Adrenal gland (tissue), 9 donors: ENCODE measurements at regions not wholly inside any gene's neighbourhood (a gene's known extent, or its start where the extent isn't known, plus 50 kb on each side); places are given as distances from the start of the nearest gene placed in this dataset.
"Not testable (repeated sequence)": the region's sequence is repeated elsewhere in the genome, so short reads cannot be mapped to it uniquely, and the experiment has no call there.

Experiments
- DNase-seq, 7 donors: peaks; one replicate each; pipeline ENCODE4 v3.0.0-alpha.2; 2019 to 2020
- H3K27ac ChIP-seq, 5 donors: fragments of 200-600 bp; sonication (generic) in 4 of 5; 1 replicate in 3 of 5; 2 replicates in 2 of 5; pipeline versions ENCODE4 v1.5.1 to v1.8.0; 2016 to 2020; ENCODE audit warnings: mild to moderate bottlenecking in 1 of 5
- H3K27me3 ChIP-seq: fragments of 200-600 bp; 2 replicates; pipeline ENCODE4 v1.8.0; 2021
- H3K36me3 ChIP-seq, 2 donors: fragments of 200-600 bp; replicated peaks in 1 of 2; 1 replicate in 1 of 2; 2 replicates in 1 of 2; pipeline versions ENCODE4 v1.5.1 to v1.8.0; 2018 to 2022
- H3K4me1 ChIP-seq, 2 donors: fragments of 200-600 bp; replicated peaks in 1 of 2; 1 replicate in 1 of 2; 2 replicates in 1 of 2; pipeline versions ENCODE4 v1.5.1 to v1.8.0; 2018 to 2021
- H3K4me3 ChIP-seq, 4 donors: fragments of 200-600 bp; sonication (generic) in 3 of 4; one replicate each; pipeline ENCODE4 v1.5.1; 2016 to 2018
- H3K9me3 ChIP-seq, 3 donors: fragments of 200-600 bp; sonication (generic) in 1 of 3; replicated peaks in 1 of 3; 1 replicate in 2 of 3; 2 replicates in 1 of 3; pipeline versions ENCODE4 v1.5.1 to v1.8.0; 2016 to 2021
- POLR2A ChIP-seq, 2 donors: fragments of 450-650 bp; IDR thresholded peaks; one replicate each; pipeline ENCODE4 v1.6.1; 2017; ENCODE audit warnings: antibody characterized with exemption in 2 of 2, mild to moderate bottlenecking in 2 of 2, moderate library complexity in 1 of 2
- WGBS, 4 donors: extraction: QIAGEN DNeasy Blood & Tissue Kit in 2 of 4; methylation state at CpG; one replicate each; pipeline versions ENCODE4 v1.1.5 to v1.1.7; 2013 to 2017; 5-methylcytosine and 5-hydroxymethylcytosine counted together
- intact Hi-C, 2 donors: fragments of 100-400 bp; cut with DNase I; formaldehyde crosslinking; loops; one replicate each; pipeline versions ENCODE4 v1.14.1 to v1.15.0; 2022 to 2023
- TF ChIP-seq, protein P1 (sequence below), 6 experiments: fragments of 450-650 bp in 4 of 6; fragments of 200-600 bp in 2 of 6; sonication (generic) in 1 of 6; IDR thresholded peaks; 1 replicate in 5 of 6; 2 replicates in 1 of 6; pipeline versions ENCODE4 v1.5.1 to v1.8.0; 2016 to 2021; ENCODE audit warnings: antibody characterized with exemption in 6 of 6, mild to moderate bottlenecking in 2 of 6, moderate library complexity in 1 of 6
- donor health status: healthy with polysubstance abuse.
- donor health status: Bipolar disorder and iron deficiency.
- donor health status: DM: yes; HTN: yes; CAD: no.
- donor health status: DM: no; HTN: no; CAD: no.
- donor health status: DM: no; HTN: no; CAD: no.

GRCh38 chr9:115340314-115340713 is 222.4 kb upstream of the TNC start:
- no peak for DNase-seq
- WGBS, 4 donors: 77 to 84% (median 82%) methylated on average over 4 to 5 of the region's 5 CpGs
- H3K4me3 ChIP-seq: no peak overlapping the region
- no peak overlapping the region for H3K27ac ChIP-seq
- H3K4me1 ChIP-seq: no peaks in the 10 kb centered on the region
- H3K9me3 ChIP-seq: no peaks in the 10 kb centered on the region
- H3K36me3 ChIP-seq: no peaks in the 10 kb centered on the region
- TF ChIP-seq, protein P1, sequence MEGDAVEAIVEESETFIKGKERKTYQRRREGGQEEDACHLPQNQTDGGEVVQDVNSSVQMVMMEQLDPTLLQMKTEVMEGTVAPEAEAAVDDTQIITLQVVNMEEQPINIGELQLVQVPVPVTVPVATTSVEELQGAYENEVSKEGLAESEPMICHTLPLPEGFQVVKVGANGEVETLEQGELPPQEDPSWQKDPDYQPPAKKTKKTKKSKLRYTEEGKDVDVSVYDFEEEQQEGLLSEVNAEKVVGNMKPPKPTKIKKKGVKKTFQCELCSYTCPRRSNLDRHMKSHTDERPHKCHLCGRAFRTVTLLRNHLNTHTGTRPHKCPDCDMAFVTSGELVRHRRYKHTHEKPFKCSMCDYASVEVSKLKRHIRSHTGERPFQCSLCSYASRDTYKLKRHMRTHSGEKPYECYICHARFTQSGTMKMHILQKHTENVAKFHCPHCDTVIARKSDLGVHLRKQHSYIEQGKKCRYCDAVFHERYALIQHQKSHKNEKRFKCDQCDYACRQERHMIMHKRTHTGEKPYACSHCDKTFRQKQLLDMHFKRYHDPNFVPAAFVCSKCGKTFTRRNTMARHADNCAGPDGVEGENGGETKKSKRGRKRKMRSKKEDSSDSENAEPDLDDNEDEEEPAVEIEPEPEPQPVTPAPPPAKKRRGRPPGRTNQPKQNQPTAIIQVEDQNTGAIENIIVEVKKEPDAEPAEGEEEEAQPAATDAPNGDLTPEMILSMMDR (IDR thresholded peaks at IDR 0.05): no peak
- TF ChIP-seq POLR2A (IDR thresholded peaks at IDR 0.05): no peak
- H3K27me3 ChIP-seq: no peaks in the 10 kb centered on the region
- intact Hi-C loops: no loop called here

DNA sequence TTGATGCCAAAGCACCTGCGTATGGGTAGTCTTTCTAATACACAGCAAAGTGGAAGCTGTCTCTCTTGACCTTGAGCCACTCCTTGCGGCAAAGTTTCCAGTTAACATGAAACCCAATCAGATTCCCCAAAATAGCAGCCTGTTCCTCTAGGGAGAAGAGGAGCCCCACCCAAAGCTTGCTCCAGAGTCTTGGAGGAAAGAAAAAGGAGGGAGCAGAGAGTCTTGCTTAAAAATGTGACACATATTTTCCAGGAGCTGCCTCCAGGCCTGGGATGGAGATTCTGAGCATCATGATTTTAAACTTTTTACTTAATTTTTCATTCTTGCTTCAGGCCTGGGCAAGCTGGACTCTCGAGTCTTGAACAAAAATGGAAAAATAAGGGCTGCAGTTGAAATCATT is 223.5 kb upstream of the TNC start:
- H3K4me1 ChIP-seq: no peaks in the 10 kb centered on the region
- peak in 2 of 7 donors; percentile 1 to 15 for DNase-seq
- intact Hi-C loops: no loop called here
- H3K36me3 ChIP-seq: no peaks in the 10 kb centered on the region
- H3K27ac ChIP-seq: no peak overlapping the region
- H3K4me3 ChIP-seq: no peak overlapping the region
- no peaks in the 10 kb centered on the region for H3K27me3 ChIP-seq
- TF ChIP-seq, protein P1 (IDR thresholded peaks at IDR 0.05): no peak
- TF ChIP-seq POLR2A (IDR thresholded peaks at IDR 0.05): no peak
- WGBS, 4 donors: 45 to 67% (median 55%) methylated on average over 3 of the region's 3 CpGs
- H3K9me3 ChIP-seq: no peaks in the 10 kb centered on the region

- H3K27ac ChIP-seq, H3K27me3 ChIP-seq, H3K36me3 ChIP-seq, H3K4me3 ChIP-seq, DNase-seq, H3K4me1 ChIP-seq, H3K9me3 ChIP-seq, intact Hi-C loops: not testable (repeated sequence)
- WGBS, 4 donors: 65 to 83% (median 79%) methylated on average over 2 of the region's 2 CpGs
Measured at GRCh38 chr9:115347776-115348175, 229.8 kb upstream of the TNC start.

GRCh38 chr9:115348936-115349335 is 231.0 kb upstream of the TNC start:
- 53 to 83% (median 72%) methylated on average over 3 of the region's 3 CpGs for WGBS, 4 donors
- intact Hi-C loops, H3K9me3 ChIP-seq: not testable (repeated sequence)

DNA sequence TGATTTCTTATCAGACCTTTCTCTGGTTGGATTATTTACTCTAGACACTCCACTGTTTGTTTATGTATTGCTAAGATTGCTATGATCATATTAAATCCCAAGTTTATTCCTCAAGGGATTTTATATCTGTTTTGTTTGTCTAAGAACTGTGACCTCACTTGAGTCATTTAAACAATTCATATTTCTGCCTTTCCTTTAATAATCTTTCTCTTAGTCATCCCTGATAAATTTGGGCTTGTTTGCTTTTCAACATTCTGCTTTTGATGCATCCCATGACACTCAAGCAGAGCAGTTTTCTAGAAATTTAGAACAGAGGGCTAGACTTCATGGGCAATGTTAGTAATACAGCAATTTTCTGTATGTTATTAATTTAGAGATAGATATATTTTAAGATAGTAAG is 231.6 kb upstream of the TNC start:
- Histone ChIP-seq H3K4me1 (no peaks in the 10 kb centered on the region), H3K27me3 (no peaks in the 10 kb centered on the region), H3K27ac (no peak overlapping the region), H3K9me3 (no peaks in the 10 kb centered on the region), H3K36me3 (no peaks in the 10 kb centered on the region), H3K4me3 (no peak overlapping the region)
- TF ChIP-seq, protein P1 (IDR thresholded peaks at IDR 0.05): no peak
- TF ChIP-seq POLR2A (IDR thresholded peaks at IDR 0.05): no peak
- intact Hi-C loops: no loop called here
- no peak for DNase-seq

More at GRCh38 chr9:115348936-115349335, 231.0 kb upstream of the TNC start:
- not testable (repeated sequence) for H3K36me3 ChIP-seq, DNase-seq, H3K27ac ChIP-seq, H3K4me1 ChIP-seq, H3K27me3 ChIP-seq, H3K4me3 ChIP-seq
